ENCODE measurements at regions not wholly inside any gene's neighbourhood (a gene's known extent, or its start where the extent isn't known, plus 50 kb on each side); places are given as distances from the start of the nearest gene placed in this dataset.

GRCh38 chr20:60220706-60221105 lies 262.5 kb downstream of the CDH26 start:
- TF ChIP-seq RAD21 (IDR thresholded peaks at IDR 0.05; ENCODE audit: low read length) (no peak), CTCF (conservative IDR thresholded peaks at IDR 0.05; ENCODE audit: low read depth, low read length) (no peak), SMC3 (IDR thresholded peaks at IDR 0.05; ENCODE audit: low read depth, low read length) (no peak), ELK1 (IDR thresholded peaks at IDR 0.05; ENCODE audit: borderline replicate concordance, low read depth, low read length) (no peak), RCOR1 (IDR thresholded peaks at IDR 0.05; ENCODE audit: insufficient replicate concordance, low read length) (no peak), POLR2A (IDR thresholded peaks at IDR 0.05; ENCODE audit: low read depth, low read length) (no peak), CEBPB (IDR thresholded peaks at IDR 0.05; ENCODE audit: low read depth, low read length) (no peak), MAFK (IDR thresholded peaks at IDR 0.05; ENCODE audit: low read depth, low read length) (no peak), CHD1 (IDR thresholded peaks at IDR 0.05; ENCODE audit: low read depth, low read length) (no peak), BHLHE40 (IDR thresholded peaks at IDR 0.05; ENCODE audit: low read depth, low read length) (no peak)
